Esophagus mucosa (tissue), 1 donor: ENCODE measurements at regions not wholly inside any gene's neighbourhood (a gene's known extent, or its start where the extent isn't known, plus 50 kb on each side); places are given as distances from the start of the nearest gene placed in this dataset.

Source experiments
- ATAC-seq: fragments of 200-7000 bp; cut with Tn5 transposase; one replicate; pipeline ENCODE4 v1.9.1; 2020
- donor health status: DM: yes; HTN: yes; CAD: no.

GRCh38 chr5:81854915-81855314, 104.0 kb upstream of the SSBP2 start:
- no peak for ATAC-seq

- ATAC-seq: no peak
Observed at GRCh38 chr5:81854485-81854884, 103.6 kb upstream of the SSBP2 start.

GRCh38 chr5:81853030-81853357, 102.1 kb upstream of the SSBP2 start:
- ATAC-seq: no peak

DNA sequence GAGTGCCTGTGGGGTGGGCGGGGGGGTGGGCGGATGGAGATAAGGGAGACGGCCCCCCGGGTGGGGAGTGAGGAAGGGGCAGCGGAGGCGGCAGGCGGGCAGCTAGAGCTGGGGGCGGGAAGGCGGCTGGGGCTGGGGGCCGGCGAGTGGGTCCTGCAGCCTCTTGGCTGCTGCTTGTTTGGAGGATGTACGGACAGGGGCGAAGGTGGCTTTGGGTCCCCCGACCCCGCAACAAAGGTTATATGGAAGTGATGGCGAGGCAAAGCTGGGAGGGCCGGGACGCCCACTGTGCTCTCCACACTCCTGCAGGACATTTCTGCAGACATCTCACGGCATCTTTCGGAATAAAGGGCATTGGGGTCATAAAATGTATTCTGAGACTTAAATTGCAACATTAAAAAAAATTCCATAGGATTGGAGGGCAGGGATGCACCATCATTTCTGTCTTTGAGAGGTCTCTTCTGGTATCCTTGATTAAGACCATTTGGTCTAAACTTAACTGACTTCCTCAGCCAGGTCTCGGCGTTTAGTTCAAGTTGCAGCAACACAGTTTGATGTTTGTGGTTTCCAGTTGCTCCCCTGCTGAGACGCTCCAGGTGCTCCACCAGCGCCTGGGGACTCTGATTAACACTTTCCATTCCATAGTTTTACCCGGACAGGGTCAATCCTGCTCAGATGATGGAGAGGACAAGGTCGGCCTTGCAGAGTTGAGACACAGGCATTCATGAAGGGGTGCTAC, 101.6 kb upstream of the SSBP2 start:
- peak; percentile 21 for ATAC-seq

GRCh38 chr5:81851481-81852178, 100.7 kb upstream of the SSBP2 start:
- ATAC-seq: peak; percentile 97

DNA sequence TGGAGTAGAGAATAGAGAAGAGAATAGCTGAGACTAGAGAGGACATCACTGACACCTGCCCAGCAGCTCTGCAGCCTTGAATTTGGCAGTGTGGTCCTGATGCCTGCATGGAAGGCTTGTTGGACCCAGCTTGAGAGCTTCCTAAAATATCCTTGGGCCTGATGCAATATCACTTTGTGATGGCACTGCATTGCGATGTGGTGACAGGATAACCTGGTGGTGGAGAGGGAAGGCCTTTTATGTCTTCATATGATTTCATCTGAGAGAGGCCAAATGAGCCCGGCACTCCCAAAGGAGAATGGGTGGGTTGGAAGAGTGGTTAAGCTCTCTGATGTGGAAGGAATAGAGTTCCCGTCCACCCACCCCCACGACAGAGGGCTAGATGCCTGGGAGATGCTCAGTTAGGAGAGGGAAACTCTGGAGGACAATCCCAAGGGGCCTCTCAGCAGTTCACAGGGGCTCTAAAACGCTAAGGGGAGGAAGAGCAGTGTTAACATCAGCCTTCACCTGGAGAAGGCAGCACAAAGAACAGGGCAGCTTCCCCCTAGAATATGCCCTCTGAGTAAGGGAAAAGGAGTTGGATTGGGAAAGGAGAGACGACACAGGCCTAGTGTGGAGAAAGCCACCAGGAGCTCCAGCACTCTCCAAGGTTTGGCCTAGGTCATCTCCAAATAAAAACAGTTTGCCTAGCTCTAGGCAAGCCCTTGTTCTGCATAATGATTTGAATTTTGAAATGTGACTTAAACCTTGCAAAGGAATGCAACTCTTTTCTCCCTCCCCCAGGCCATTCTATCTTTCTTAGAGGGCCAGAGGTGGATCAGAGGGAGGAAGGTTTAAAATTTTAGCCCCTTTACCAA, 99.8 kb upstream of the SSBP2 start:
- no peak for ATAC-seq

DNA sequence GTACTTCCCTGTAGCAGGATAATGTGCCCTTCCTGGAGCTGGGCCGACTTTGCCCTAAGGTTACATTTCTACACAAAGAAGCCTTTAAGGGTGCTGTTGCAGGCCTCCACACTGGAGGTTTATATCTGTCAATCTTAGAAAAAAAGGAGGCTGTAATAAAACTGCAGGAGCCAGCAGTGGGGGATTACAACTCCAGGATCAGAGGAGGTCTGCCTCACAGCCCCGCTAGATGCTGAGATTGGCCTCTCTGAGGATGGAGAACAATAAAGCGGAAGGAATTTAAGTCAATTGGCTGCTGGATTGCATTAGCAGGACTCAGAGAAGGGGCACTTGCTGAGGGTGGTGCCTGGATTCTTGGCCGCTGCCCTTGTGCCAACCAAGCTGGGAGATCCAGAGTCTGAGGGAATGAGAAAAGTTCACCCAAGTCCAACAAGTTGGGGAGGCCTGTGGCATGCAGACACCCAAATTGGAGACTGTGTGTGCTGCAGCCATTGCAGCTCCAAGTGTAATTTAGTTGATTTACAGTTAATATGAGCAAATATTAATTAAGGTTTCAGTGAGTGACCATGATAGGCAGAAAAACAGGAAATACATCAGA, 99.0 kb upstream of the SSBP2 start:
- no peak for ATAC-seq

DNA sequence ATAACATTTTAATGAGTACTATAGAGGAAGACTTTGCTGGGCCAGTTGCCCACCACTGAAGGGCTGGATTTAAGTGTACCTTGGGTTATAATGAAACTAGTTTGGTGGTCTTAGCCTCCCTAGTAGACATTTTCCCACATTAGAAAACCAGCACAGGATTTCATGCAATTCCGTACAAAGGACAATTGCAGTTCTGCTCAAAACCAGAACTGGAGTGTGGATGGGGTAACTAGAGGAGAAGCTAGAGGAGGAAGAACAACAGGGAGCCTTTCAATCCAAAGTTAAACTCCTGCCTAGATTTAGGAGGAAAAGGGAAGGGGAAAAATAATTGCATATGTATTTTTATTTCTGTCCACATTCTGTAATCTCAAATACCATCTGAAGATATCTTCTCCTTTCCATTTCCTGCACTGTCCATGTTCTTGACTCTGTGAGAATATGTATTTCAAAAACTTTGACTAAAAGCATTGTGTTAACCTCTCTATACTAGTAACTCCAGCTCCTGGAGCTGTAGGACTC, 97.5 kb upstream of the SSBP2 start:
- no peak for ATAC-seq

DNA sequence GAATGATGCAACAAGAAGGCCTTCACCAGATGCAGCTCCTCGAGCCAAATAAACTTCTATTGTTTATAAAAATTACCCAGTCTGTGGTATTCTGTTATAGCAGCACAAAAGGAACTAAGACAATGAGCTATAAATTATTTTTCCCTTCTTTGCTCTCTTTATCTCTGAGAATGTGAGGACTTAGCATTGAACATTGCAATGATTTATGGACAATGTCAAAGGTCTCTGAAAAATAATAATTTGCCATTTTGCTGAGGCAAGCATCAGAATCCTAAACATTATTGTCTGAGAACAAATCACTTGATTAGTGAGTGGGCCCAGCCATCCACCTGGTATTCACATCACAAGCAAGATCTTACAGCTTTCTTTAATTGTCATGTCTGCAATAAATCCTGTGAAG, 95.4 kb upstream of the SSBP2 start:
- ATAC-seq: no peak

- no peak for ATAC-seq
Observed at GRCh38 chr5:81843845-81844244, 92.9 kb upstream of the SSBP2 start.

- peak; percentile 88 for ATAC-seq
Observed at GRCh38 chr5:81842795-81843398, 92.0 kb upstream of the SSBP2 start.

DNA sequence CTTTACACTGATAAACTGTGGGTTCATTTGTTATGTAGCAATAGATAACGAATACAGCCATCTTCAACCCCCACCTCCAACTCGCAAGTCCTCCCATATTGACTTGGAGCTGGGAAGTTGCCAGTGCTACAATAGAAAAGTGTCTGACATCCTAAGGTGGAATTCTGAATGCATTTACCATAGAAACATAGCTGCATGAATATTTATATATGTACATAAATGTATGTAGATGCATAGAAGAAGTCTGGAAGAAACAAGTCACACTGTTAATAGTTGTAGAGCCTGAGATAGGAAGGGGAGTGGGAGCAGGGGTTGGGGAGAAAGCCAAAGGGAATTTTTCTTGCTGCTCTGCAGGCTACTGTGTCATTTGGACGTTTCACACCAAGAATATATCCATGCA, 88.1 kb upstream of the SSBP2 start:
- no peak for ATAC-seq

DNA sequence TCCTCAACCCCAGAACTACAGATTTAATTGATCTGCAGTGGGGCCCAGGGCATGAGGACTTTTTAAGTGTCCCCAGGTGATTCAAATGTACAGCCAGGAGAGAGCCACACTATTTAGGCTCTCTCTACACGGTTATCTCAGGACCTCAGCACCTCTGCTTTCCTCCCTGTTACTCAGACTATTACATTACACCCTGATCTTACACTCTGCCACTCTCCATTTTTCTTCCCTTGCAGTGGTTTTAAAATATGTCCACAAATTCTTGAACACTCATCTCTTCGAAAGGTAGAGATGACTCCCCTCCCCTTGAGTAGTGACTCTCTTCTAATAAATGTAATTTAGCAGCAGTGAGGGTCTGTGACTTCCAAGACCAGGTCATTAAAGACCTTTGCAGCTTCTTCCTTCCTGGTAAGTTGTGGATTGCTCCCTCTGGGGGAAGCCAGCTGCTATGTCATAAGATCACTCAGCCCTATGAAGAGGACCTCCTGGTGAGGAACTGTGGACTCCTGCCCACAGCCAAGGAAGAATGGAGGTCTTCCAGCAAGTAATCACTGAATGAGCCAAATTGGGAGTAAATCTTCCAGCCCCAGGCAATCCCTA, 87.5 kb upstream of the SSBP2 start:
- ATAC-seq: peak; percentile 30

DNA sequence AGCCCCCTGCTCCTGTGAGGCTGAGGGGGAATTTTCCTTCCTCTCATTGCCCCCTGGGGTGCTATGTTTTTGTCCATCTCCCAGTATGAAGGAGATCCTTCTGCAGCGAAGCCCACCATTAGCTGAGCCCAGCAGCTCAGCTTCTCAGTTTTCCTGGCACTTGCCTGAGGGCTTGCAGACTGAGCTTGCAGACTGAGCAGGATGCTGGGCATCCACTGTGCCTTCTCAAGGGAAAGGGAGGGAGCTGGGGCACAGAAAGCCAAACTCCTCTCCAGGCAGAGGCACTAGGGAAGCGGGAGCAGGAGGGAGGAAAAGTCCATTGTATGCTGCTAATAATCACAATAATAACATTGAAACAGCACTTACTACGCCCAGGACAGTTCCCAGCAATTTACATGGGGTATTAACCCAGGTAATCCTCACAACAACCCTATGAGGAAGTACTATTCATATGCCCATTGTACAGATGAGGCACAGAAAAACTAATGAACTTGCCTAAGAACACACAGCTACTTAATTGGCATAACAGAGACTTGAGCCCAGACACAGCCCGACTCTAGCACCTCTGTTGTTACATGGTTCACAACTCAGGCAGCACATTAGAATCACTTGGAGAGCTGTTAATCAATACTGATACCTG, 86.9 kb upstream of the SSBP2 start:
- no peak for ATAC-seq

DNA sequence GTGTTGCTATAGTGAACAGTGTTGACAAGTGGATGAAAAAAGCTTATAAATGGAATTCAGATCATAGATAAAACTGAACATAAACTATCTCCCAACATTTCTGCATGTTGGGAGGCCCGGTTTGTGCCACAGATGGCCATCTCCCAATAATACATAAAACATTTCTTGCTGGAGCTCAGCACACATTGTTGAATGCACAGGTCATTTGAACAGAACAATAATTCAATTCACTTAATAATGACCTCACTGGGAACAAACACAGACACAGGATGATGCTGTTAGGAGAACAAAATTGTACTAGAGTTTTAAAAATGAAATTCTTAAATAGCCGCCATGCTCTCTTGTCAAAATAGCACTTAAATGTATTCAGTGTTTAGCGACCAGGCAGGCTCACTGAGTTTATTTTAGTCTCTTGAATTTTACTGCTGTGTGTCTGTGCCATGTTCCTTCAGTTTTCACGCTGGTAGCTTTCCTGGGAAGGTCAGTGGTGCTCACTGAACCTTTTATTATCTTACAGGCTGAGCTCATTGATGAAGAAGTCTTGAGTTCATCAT, 85.0 kb upstream of the SSBP2 start:
- no peak for ATAC-seq

GRCh38 chr5:81834021-81834660, 83.2 kb upstream of the SSBP2 start:
- no peak for ATAC-seq

- no peak for ATAC-seq
Observed at GRCh38 chr5:81830596-81830995, 79.7 kb upstream of the SSBP2 start.

DNA sequence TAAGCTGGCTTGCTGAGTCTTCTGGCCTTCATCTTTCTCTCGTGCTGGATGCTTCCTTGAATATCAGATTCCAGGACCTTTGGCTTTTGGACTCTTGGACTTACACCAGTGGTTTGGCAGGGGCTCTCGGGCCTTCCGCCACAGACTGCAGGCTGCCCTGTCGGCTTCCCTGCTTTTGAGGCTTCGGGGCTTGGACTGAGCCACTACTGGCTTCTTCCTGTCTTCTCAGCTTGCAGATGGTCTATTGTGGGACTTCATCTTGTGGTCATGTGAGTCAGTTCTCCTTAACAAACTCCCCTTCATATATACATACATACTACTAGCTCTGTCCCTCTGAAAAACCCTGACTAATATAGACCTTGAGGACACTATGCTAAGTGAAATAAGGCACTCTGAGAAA, 78.3 kb upstream of the SSBP2 start:
- no peak for ATAC-seq

DNA sequence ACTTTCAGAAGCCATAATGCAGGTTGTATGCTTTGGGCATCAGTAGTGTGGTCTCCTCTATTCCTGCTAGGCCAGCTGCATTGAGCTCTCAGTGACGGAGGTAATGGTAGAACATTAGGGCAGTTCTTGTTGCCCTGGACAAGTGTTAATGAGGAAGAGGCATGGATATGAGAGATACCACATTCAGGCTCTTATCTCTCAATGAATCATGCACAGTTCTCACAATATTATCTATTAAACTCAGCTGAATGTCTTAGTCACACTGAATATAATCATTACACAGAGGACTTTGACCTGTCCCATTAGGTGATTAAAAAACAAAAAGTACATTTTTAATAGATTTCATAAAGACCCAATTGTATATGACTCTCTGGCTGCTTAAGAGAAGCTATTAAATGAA, 76.6 kb upstream of the SSBP2 start:
- no peak for ATAC-seq

DNA sequence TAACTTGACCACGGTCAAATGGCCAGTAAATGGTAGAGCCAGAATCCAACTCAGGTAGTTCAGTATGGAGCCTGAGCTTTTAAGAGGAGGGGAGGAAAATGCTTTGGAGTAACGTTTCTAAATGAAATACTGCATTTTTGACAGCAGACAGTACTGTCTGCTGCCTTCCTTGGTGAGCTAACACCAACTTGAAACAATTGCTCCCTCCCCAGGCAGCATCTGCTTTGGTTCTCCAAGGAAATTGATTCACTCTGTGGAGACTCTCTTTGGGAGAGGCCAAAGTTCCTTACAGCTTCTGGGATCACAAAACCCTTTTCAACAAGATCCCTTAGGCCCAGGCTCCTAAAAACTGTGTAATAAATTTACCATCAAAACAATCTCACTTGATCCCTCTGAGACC, 75.2 kb upstream of the SSBP2 start:
- no peak for ATAC-seq

DNA sequence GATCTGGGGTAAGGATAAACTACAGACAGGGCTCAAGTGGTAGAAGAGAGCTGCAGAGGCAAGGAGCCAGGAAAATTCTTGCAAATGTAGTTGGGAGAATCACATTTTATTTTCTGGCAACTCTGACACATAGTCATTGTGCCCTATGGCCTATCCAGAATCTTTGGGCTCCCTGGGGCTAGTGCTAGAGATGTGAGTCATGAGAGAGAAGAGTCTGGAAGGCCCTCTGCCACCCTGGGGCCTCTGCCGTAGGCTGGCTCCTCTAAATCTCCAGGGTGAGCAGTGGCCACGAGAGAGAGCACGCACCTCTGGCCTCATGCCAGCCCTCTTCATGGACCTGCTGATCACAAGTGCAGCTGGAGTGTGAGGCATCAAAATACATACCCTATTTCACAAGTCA, 74.3 kb upstream of the SSBP2 start:
- peak; percentile 52 for ATAC-seq
